D721Med (cell line): ENCODE measurements at regions not wholly inside any gene's neighbourhood (a gene's known extent, or its start where the extent isn't known, plus 50 kb on each side); places are given as distances from the start of the nearest gene placed in this dataset.

Experiments
- DNase-seq: peaks from one replicate; pipeline ENCODE4 v3.0.0; 2011; ENCODE audit warnings: low spot score; ENCODE audit not compliant: insufficient read length
- FAIRE-seq: peaks from 2 replicates; lab custom pipeline; 2011; peaks lifted over from hg19 to GRCh38; lab: Jason Lieb, UNC
- CTCF ChIP-seq: IDR thresholded peaks from 2 replicates; pipeline ENCODE4 v1.5.1; 2012; ENCODE audit warnings: mild to moderate bottlenecking, control low read depth; ENCODE audit not compliant: insufficient read depth; ENCODE audit errors: missing control alignments

- FAIRE-seq, result no peak
- no peak for TF ChIP-seq CTCF
- DNase-seq, result no peak
These were observed 105.7 kb upstream of the AKIP1 start for GRCh38 chr11:8805296-8805695.

- DNase-seq (no peak), FAIRE-seq (no peak)
- TF ChIP-seq CTCF, result no peak
These were observed 104.0 kb upstream of the AKIP1 start for GRCh38 chr11:8806974-8807373.

- FAIRE-seq (no peak), DNase-seq (no peak)
- no peak for TF ChIP-seq CTCF
These were observed 103.3 kb upstream of the AKIP1 start for GRCh38 chr11:8807544-8808225.

- DNase-seq (no peak), FAIRE-seq (no peak)
- no peak for TF ChIP-seq CTCF
These were observed 102.8 kb upstream of the AKIP1 start for GRCh38 chr11:8808226-8808585.

DNA sequence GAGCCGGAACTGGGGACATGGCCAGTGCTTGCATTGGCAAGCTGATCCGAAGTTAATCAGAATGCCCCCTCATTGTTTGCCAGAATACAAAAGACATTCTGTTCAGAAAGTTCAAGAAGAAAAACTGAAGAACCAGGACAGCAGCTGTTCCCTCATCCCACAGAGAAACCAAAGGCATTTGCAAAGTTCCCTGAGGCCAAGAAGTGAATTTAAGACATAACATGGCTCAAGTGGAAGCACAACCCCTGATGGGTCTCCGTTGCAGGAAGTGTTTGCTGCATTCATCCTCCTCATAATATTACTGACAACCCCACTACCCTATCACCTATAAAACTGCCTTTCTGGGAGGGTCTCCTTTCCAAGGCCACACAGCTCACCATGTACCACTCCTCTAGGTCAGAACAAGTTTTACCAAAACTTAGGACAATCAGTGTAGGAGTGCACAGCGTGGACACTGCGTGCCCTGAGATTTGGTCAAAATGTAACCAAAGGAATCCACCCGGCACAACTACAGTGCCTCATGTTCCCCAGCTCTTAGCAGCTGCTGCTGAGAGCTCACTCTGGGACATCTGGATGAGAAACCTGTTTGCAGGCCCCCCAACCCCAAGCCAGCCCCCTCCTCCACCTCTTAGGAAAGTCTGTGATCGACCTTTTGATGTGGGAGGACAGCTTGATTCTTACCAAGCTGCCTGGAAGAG, 101.6 kb upstream of the AKIP1 start:
- no peak for DNase-seq
- no peak for FAIRE-seq
- TF ChIP-seq CTCF, result no peak

DNA sequence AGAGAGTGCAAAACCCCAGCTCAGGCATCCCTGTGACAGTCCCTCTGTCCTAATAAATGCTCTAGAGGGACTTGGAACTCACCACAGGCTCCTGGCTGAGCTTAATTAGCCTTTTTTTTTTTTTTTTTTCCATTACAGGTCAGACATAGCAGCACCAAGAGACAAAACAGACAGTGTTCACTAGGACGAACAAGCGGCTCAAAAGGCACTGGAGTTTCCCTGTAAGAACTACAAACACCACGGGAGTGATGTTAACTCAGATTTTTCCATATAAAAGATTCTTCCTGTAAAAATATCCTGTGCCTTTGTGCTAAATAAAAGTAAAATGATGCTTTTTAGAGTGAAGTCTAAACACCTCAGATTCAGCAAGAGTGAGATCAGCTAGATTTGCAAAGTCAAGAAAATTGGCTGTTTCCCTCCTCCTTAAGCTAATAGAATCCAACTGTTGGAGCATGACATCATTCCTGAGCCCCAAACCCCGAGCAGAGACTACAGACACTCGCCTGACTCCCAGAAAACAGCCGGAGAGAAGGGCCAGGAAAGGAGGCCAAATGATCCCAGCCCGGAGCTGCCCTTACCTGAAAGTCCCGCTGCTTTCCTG, 101.0 kb upstream of the AKIP1 start:
- FAIRE-seq (no peak), DNase-seq (no peak)
- no peak for TF ChIP-seq CTCF
